Mucosa of rectum (tissue), 2 donors: ENCODE measurements at regions not wholly inside any gene's neighbourhood (a gene's known extent, or its start where the extent isn't known, plus 50 kb on each side); places are given as distances from the start of the nearest gene placed in this dataset.

Experiments
- H3K27ac ChIP-seq, 2 donors: one replicate each; pipeline ENCODE4 v1.7.0; 2013; ENCODE audit warnings: inconsistent platforms in 2 of 2, low read depth in 2 of 2, low read length in 2 of 2
- H3K27me3 ChIP-seq, 2 donors: one replicate each; pipeline ENCODE4 v1.7.0; 2013; ENCODE audit warnings: low read length in 2 of 2; ENCODE audit not compliant: control insufficient read depth in 2 of 2, insufficient read depth in 2 of 2
- H3K36me3 ChIP-seq, 2 donors: one replicate each; pipeline ENCODE4 v1.7.0; 2013; ENCODE audit warnings: low read length in 2 of 2; ENCODE audit not compliant: control insufficient read depth in 2 of 2, insufficient read depth in 2 of 2
- H3K4me1 ChIP-seq, 2 donors: one replicate each; pipeline ENCODE4 v1.7.0; 2013; ENCODE audit warnings: low read length in 2 of 2, mild to moderate bottlenecking in 1 of 2; ENCODE audit not compliant: control insufficient read depth in 2 of 2, insufficient read depth in 2 of 2
- H3K4me3 ChIP-seq, 2 donors: one replicate each; pipeline ENCODE4 v1.7.0; 2013; ENCODE audit warnings: low read length in 2 of 2
- H3K9ac ChIP-seq, 2 donors: one replicate each; pipeline ENCODE4 v1.7.0; 2013; ENCODE audit warnings: low read length in 2 of 2, low read depth in 1 of 2, mild to moderate bottlenecking in 1 of 2
- H3K9me3 ChIP-seq, 2 donors: one replicate each; pipeline ENCODE4 v1.7.0; 2013; ENCODE audit warnings: low read length in 2 of 2; ENCODE audit not compliant: control insufficient read depth in 2 of 2
- donor health status: healthy.
- donor health status: Normal muscosa, but diverticular disease.

DNA sequence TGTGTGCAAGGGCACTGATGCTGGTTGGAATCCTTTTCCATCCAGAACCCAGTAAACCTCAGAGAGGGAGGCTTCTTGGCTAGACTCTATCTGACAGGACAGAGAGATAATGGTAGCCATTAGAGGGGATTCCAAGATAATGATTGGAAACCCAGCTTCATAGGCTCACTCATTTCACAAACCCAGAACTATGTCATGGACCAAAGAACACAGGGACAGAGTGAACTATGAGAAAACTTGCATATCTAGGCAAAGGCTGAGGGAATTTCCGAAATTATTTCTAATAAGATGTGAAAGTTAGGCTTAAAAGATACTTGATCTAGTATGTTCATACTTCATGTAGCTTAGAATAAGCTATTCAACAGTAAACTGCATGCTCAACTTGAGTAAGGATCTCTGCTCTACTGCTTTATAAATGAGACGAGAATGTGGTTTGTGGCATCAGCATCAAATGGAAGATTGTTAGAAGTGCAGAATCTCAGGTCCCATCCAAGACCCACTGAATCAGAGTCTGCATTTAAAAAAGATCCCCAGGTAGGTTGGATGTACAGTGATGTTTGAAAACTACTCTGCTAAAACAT, 261.4 kb downstream of the DMRT2 start:
- H3K9me3 ChIP-seq: no peaks in the 10 kb centered on the region
- no peaks in the 10 kb centered on the region for H3K4me1 ChIP-seq
- H3K9ac ChIP-seq: no peak overlapping the region
- no peaks in the 10 kb centered on the region for H3K36me3 ChIP-seq
- no peak overlapping the region for H3K4me3 ChIP-seq
- H3K27ac ChIP-seq: no peak overlapping the region
- no peaks in the 10 kb centered on the region for H3K27me3 ChIP-seq

DNA sequence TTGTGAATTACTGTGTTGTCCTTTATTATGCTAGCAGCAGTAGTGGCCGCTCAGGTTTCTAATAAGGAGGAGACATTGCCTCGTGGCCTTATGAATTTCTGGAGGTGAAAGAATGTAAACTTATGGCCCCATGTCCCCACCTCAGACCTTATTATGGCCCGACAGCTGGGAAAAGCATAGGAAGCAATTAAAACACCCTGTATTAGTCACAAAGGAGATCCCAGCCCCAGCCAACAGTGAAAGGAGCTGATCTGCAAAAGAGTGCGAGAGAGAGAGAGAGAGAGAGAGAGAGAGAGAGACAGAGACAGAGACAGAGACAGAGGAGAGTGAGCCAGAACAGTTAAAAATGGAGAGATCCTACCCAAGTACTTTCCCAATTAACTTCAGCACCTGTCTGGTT, 269.3 kb downstream of the DMRT2 start:
- H3K36me3 ChIP-seq: no peaks in the 10 kb centered on the region
- no peak overlapping the region for H3K4me3 ChIP-seq
- no peaks in the 10 kb centered on the region for H3K27me3 ChIP-seq
- H3K9ac ChIP-seq: no peak overlapping the region
- no peak overlapping the region for H3K27ac ChIP-seq
- no peaks in the 10 kb centered on the region for H3K9me3 ChIP-seq
- no peaks in the 10 kb centered on the region for H3K4me1 ChIP-seq

- no peak overlapping the region for H3K27ac ChIP-seq
- H3K9ac ChIP-seq: no peak overlapping the region
Observed at GRCh38 chr9:1320051-1320557, 269.9 kb downstream of the DMRT2 start.

GRCh38 chr9:1320607-1321195, 270.5 kb downstream of the DMRT2 start:
- H3K9ac ChIP-seq: no peak overlapping the region
- H3K27me3 ChIP-seq: no peaks in the 10 kb centered on the region
- no peaks in the 10 kb centered on the region for H3K4me1 ChIP-seq
- H3K27ac ChIP-seq: no peak overlapping the region
- no peaks in the 10 kb centered on the region for H3K36me3 ChIP-seq
- H3K9me3 ChIP-seq: no peaks in the 10 kb centered on the region
- H3K4me3 ChIP-seq: no peak overlapping the region

More at GRCh38 chr9:1320051-1320557, 269.9 kb downstream of the DMRT2 start:
- Histone ChIP-seq H3K27me3 (no peaks in the 10 kb centered on the region), H3K4me1 (no peaks in the 10 kb centered on the region), H3K36me3 (no peaks in the 10 kb centered on the region), H3K4me3 (no peak overlapping the region), H3K9me3 (no peaks in the 10 kb centered on the region)

GRCh38 chr9:1327467-1327866, 277.3 kb downstream of the DMRT2 start:
- Histone ChIP-seq H3K27me3 (no peaks in the 10 kb centered on the region), H3K9me3 (no peaks in the 10 kb centered on the region), H3K4me3 (no peak overlapping the region), H3K36me3 (no peaks in the 10 kb centered on the region), H3K9ac (no peak overlapping the region), H3K27ac (no peak overlapping the region), H3K4me1 (no peaks in the 10 kb centered on the region)

- no peaks in the 10 kb centered on the region for H3K4me1 ChIP-seq
- no peaks in the 10 kb centered on the region for H3K36me3 ChIP-seq
- H3K9me3 ChIP-seq: no peaks in the 10 kb centered on the region
- H3K27me3 ChIP-seq: no peaks in the 10 kb centered on the region
- H3K4me3 ChIP-seq: no peak overlapping the region
- no peak overlapping the region for H3K9ac ChIP-seq
- H3K27ac ChIP-seq: no peak overlapping the region
Observed at GRCh38 chr9:1328341-1328740, 278.2 kb downstream of the DMRT2 start.

GRCh38 chr9:1331546-1332038, 281.4 kb downstream of the DMRT2 start:
- H3K9me3 ChIP-seq: no peaks in the 10 kb centered on the region

DNA sequence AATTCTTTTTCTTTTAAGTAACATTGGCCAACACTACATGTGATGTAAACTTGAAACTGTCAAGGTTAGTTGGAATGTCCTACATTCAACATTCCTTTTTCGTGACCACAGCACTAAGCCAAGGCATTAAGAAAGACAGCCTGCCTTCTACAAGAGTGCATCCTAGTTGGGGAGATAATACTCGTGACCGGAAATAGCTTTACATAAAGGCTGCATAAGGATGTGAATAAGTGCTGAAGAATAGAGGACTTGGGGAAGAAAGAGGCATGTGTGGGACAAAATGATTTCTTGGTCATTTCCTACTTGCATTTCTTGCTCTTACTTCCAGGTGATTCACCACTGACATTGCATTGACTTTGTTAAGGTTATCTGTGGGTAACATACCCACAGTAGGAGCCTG, 282.0 kb downstream of the DMRT2 start:
- no peaks in the 10 kb centered on the region for H3K36me3 ChIP-seq
- H3K4me1 ChIP-seq: no peaks in the 10 kb centered on the region
- no peak overlapping the region for H3K4me3 ChIP-seq
- H3K27ac ChIP-seq: no peak overlapping the region
- H3K9me3 ChIP-seq: no peaks in the 10 kb centered on the region
- no peak overlapping the region for H3K9ac ChIP-seq
- no peaks in the 10 kb centered on the region for H3K27me3 ChIP-seq

More at GRCh38 chr9:1331546-1332038, 281.4 kb downstream of the DMRT2 start:
- Histone ChIP-seq H3K9ac (no peak overlapping the region), H3K4me3 (no peak overlapping the region), H3K36me3 (no peaks in the 10 kb centered on the region), H3K27me3 (no peaks in the 10 kb centered on the region), H3K27ac (no peak overlapping the region), H3K4me1 (no peaks in the 10 kb centered on the region)

DNA sequence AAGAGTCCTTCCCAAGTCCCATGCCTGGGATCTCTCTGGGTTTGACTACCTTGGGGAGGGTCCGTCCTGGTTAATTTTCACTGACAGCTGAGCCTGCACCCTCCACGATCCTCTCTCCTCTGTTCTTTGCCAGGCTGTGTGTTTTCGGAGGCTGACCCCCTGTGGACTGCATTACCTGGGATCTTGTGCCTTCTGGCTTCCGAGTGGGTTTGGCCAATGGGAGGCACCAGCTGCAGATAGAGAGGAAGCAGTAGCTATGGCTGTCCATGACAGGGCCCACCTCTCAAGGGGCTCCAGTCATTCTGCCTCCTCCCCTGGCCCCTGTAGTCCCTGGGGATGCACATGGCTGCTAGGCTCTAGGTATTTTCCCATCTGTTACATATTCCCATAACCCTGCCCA, 285.0 kb downstream of the DMRT2 start:
- Histone ChIP-seq H3K9me3 (no peaks in the 10 kb centered on the region), H3K4me1 (no peaks in the 10 kb centered on the region), H3K36me3 (no peaks in the 10 kb centered on the region), H3K9ac (no peak overlapping the region), H3K27me3 (no peaks in the 10 kb centered on the region), H3K27ac (no peak overlapping the region), H3K4me3 (no peak overlapping the region)

- H3K4me1 ChIP-seq: no peaks in the 10 kb centered on the region
- no peak overlapping the region for H3K9ac ChIP-seq
- no peaks in the 10 kb centered on the region for H3K27me3 ChIP-seq
- no peak overlapping the region for H3K27ac ChIP-seq
- H3K9me3 ChIP-seq: no peaks in the 10 kb centered on the region
- no peaks in the 10 kb centered on the region for H3K36me3 ChIP-seq
- no peak overlapping the region for H3K4me3 ChIP-seq
Observed at GRCh38 chr9:1337169-1337568, 287.0 kb downstream of the DMRT2 start.
